Mesenchymal stem cell (in vitro differentiated cells and primary cell): ENCODE measurements at regions not wholly inside any gene's neighbourhood (a gene's known extent, or its start where the extent isn't known, plus 50 kb on each side); places are given as distances from the start of the nearest gene placed in this dataset.
"Not testable (repeated sequence)": the region's sequence is repeated elsewhere in the genome, so short reads cannot be mapped to it uniquely, and the experiment has no call there.

Source experiments
- DNase-seq: peaks from one replicate; pipeline ENCODE4 v3.0.0-alpha.2; 2013
- H2AFZ ChIP-seq: one replicate; pipeline ENCODE4 v1.6.1; 2013; ENCODE audit warnings: low read depth, mild to moderate bottlenecking, control low read depth, inconsistent platforms, low read length, moderate library complexity
- H2AK5ac ChIP-seq: 2 replicates; pipeline ENCODE4 v1.6.1; 2013; ENCODE audit warnings: low read length, moderate library complexity, mild to moderate bottlenecking, inconsistent platforms; ENCODE audit not compliant: severe bottlenecking
- H2BK120ac ChIP-seq: one replicate; pipeline ENCODE4 v1.6.1; 2013; ENCODE audit warnings: low read depth, mild to moderate bottlenecking, inconsistent platforms, low read length, moderate library complexity
- H2BK12ac ChIP-seq, 2 experiments: one replicate each; pipeline ENCODE4 v1.6.1; 2013; ENCODE audit warnings: inconsistent platforms in 2 of 2, low read length in 2 of 2, mild to moderate bottlenecking in 2 of 2, moderate library complexity in 2 of 2, control low read depth in 1 of 2
- H2BK15ac ChIP-seq: one replicate; pipeline ENCODE4 v1.6.1; 2013; ENCODE audit warnings: mild to moderate bottlenecking, low read depth, inconsistent platforms; ENCODE audit not compliant: poor library complexity, severe bottlenecking
- H2BK5ac ChIP-seq: 2 replicates; pipeline ENCODE4 v1.6.1; 2013; ENCODE audit warnings: low read depth, mild to moderate bottlenecking, low read length, control low read depth, inconsistent platforms; ENCODE audit not compliant: poor library complexity, severe bottlenecking
- H3K14ac ChIP-seq, 2 experiments: one replicate each; pipeline ENCODE4 v1.6.1; 2013; ENCODE audit warnings: inconsistent platforms in 2 of 2, low read length in 2 of 2, control low read depth in 1 of 2, mild to moderate bottlenecking in 1 of 2, moderate library complexity in 1 of 2
- H3K18ac ChIP-seq, 2 experiments: one replicate each; pipeline ENCODE4 v1.6.1; 2013; ENCODE audit warnings: inconsistent platforms in 2 of 2, low read length in 2 of 2, control low read depth in 1 of 2, low read depth in 1 of 2, mild to moderate bottlenecking in 1 of 2
- H3K23ac ChIP-seq, 2 experiments: one replicate each; pipeline ENCODE4 v1.6.1; 2013; ENCODE audit warnings: inconsistent platforms in 2 of 2, low read length in 2 of 2, mild to moderate bottlenecking in 2 of 2, moderate library complexity in 2 of 2, control low read depth in 1 of 2
- H3K27ac ChIP-seq: 2 replicates; pipeline ENCODE4 v1.5.1; 2013; ENCODE audit warnings: mild to moderate bottlenecking, moderate library complexity, low read length, control low read depth, inconsistent platforms; ENCODE audit not compliant: poor library complexity, severe bottlenecking
- H3K27me3 ChIP-seq, 2 experiments: 2 replicates each; pipeline versions ENCODE4 v1.6.1 to v1.7.0; 2013; ENCODE audit warnings: low read length in 2 of 2, mild to moderate bottlenecking in 2 of 2, moderate library complexity in 2 of 2, control low read depth in 1 of 2, inconsistent platforms in 1 of 2; ENCODE audit not compliant: control insufficient read depth in 1 of 2, insufficient read depth in 1 of 2
- H3K36me3 ChIP-seq, 2 experiments: 2 replicates each; pipeline versions ENCODE4 v1.6.1 to v1.7.0; 2013; ENCODE audit warnings: low read length in 2 of 2, control low read depth in 1 of 2, inconsistent platforms in 1 of 2, low read depth in 1 of 2, mild to moderate bottlenecking in 1 of 2; ENCODE audit not compliant: insufficient read depth in 2 of 2, control insufficient read depth in 1 of 2
- H3K4ac ChIP-seq, 2 experiments: one replicate each; pipeline ENCODE4 v1.6.1; 2013; ENCODE audit warnings: inconsistent platforms in 2 of 2, low read length in 2 of 2, mild to moderate bottlenecking in 2 of 2, moderate library complexity in 2 of 2, control low read depth in 1 of 2, low read depth in 1 of 2
- H3K4me1 ChIP-seq: 2 replicates; pipeline ENCODE4 v1.6.1; 2013; ENCODE audit warnings: low read depth, low read length, control low read depth; ENCODE audit not compliant: control insufficient read depth, insufficient read depth
- H3K4me2 ChIP-seq: 2 replicates; pipeline ENCODE4 v1.6.1; 2013; ENCODE audit warnings: low read length, mild to moderate bottlenecking, inconsistent platforms; ENCODE audit not compliant: poor library complexity, severe bottlenecking
- H3K4me3 ChIP-seq, 2 experiments: 2 replicates each; pipeline versions ENCODE4 v1.5.1 to v1.7.0; 2013; ENCODE audit warnings: low read length in 2 of 2, mild to moderate bottlenecking in 2 of 2, control low read depth in 1 of 2, low read depth in 1 of 2; ENCODE audit not compliant: insufficient read depth in 1 of 2
- H3K79me1 ChIP-seq: replicated peaks from 2 replicates; pipeline ENCODE4 v1.6.1; 2013; ENCODE audit warnings: mild to moderate bottlenecking, control low read depth, low read length, inconsistent platforms; ENCODE audit not compliant: poor library complexity, severe bottlenecking
- H3K9ac ChIP-seq: 2 replicates; pipeline ENCODE4 v1.7.0; 2013; ENCODE audit warnings: mild to moderate bottlenecking, low read length, moderate library complexity
- H3K9me3 ChIP-seq: 2 replicates; pipeline ENCODE4 v1.7.0; 2013; ENCODE audit warnings: mild to moderate bottlenecking, low read length; ENCODE audit not compliant: control insufficient read depth
- H4K8ac ChIP-seq: one replicate; pipeline ENCODE4 v1.6.1; 2013; ENCODE audit warnings: inconsistent platforms, mild to moderate bottlenecking, low read length, moderate library complexity
- H4K91ac ChIP-seq: one replicate; pipeline ENCODE4 v1.6.1; 2013; ENCODE audit warnings: mild to moderate bottlenecking, low read length, inconsistent platforms
- WGBS: methylation state at CpG from one replicate; pipeline ENCODE4 v1.1.7; 2013; ENCODE audit warnings: mixed read lengths; 5-methylcytosine and 5-hydroxymethylcytosine counted together

DNA sequence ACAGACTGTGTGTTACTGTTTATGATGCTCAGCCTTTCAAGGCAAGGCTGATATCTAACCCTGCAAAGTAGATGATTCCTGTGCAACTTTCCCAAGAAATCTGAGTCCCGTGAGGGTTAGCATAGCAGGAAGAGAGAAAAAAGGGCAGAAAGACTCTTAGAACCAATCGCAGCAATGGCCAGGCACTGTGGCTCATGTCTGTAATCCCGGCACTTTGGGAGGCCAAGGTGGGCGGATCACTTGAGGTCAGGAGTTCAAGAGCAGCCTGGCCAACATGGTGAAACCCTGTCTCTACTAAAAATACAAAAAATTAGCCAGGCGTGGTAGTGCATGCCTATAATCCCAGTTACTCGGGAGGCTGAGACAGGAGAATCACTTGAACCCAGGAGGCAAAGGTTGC lies 124.3 kb upstream of the CDH5 start:
- not testable (repeated sequence) for H2BK5ac ChIP-seq, H3K79me1 ChIP-seq, H2AFZ ChIP-seq, H4K91ac ChIP-seq, H2BK12ac ChIP-seq, H3K4me3 ChIP-seq, H3K27ac ChIP-seq, H3K9ac ChIP-seq, H3K4me1 ChIP-seq, H3K9me3 ChIP-seq, H3K27me3 ChIP-seq, H2BK15ac ChIP-seq, H3K4ac ChIP-seq, H2AK5ac ChIP-seq, DNase-seq, H3K14ac ChIP-seq, H4K8ac ChIP-seq, H2BK120ac ChIP-seq, H3K18ac ChIP-seq, H3K4me2 ChIP-seq, H3K23ac ChIP-seq, H3K36me3 ChIP-seq
- 72% methylated on average over 6 of the region's 6 CpGs for WGBS

DNA sequence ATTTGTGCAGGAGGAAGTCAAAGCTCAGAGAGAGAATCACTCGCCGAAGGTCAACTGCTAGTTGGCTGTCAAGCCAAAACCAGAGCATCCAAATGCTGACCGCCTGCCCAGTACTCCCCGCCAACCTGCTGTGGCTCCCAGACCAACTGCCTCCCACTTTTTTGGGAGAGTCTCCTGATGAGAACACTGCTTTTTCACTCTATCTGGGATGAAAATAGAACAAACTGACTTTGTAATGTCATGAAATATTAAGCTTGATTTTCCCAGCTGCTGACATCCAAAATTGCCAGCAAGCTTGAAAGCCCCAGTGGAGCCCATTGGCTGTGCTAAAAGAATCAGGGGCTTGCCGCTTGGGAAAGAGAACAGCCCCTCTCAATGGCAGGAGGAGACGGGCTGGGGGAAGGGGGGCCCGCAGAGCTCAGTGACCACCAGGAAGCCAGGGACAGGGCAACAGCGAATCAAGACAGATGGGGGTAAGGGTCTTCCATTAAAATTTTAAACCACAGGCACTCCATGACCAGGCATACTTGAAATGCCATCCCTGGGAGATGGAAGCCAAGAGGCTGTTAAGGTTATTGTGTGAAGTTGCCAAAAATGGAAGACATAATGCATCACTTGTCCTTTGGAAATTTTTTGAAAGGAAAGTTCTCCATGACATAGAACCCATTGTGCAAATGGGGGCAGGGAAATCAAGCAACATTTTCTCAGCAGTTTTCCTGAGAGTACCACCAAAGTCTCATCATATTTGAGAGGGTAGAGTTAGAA lies 125.7 kb upstream of the CDH5 start:
- Histone ChIP-seq H3K4ac (no peak overlapping the region), H2AFZ (no peak overlapping the region), H3K4me2 (no peak overlapping the region), H3K4me3 (no peak overlapping the region), H2BK15ac (no peak overlapping the region), H3K4me1 (no peaks in the 10 kb centered on the region), H4K91ac (no peak overlapping the region), H3K23ac (no peak overlapping the region), H2BK5ac (no peak overlapping the region), H2BK120ac (no peak overlapping the region), H3K18ac (no peak overlapping the region), H3K79me1 (no peaks in the 10 kb centered on the region), H3K27ac (no peak overlapping the region), H3K14ac (no peak overlapping the region), H2BK12ac (no peak overlapping the region), H4K8ac (no peak overlapping the region), H3K9ac (no peak overlapping the region), H3K9me3 (peaks cover 10% of the 10 kb centered on the region), H3K36me3 (no peaks in the 10 kb centered on the region), H2AK5ac (no peak overlapping the region), H3K27me3 (peaks cover 0 to 7% of the 10 kb centered on the region in 2 experiments)
- 88% methylated on average over 7 of the region's 8 CpGs for WGBS
- no peak for DNase-seq

DNA sequence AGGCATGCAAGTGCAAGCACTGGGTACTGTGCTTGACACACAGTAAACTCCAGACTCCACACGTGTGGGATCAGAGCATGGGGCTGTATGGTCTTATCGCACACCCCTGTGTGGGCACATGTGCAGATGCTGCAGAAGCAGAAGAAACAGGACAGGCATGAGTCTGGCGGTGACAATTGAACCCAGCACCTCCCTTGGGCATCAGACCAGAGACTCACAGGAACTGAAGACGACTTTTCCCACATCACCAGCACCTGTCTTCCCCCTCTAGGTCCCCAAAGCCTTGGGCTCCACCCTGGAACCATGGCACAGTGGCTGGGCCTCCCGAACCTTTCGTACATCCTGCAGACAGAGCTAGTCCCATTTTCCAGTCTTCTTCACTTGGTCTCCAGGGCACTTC lies 126.4 kb upstream of the CDH5 start:
- Histone ChIP-seq H3K18ac (no peak overlapping the region), H2BK5ac (no peak overlapping the region), H3K4ac (no peak overlapping the region), H3K4me3 (no peak overlapping the region), H3K4me1 (no peaks in the 10 kb centered on the region), H2BK15ac (no peak overlapping the region), H3K36me3 (no peaks in the 10 kb centered on the region), H4K8ac (no peak overlapping the region), H2AFZ (no peak overlapping the region), H2BK120ac (no peak overlapping the region), H3K14ac (peak overlapping the region in 1 of 2 experiments; percentile 20), H3K27ac (no peak overlapping the region), H3K9ac (no peak overlapping the region), H3K79me1 (no peaks in the 10 kb centered on the region), H4K91ac (no peak overlapping the region), H3K27me3 (peaks cover 0 to 7% of the 10 kb centered on the region in 2 experiments), H2AK5ac (no peak overlapping the region), H3K4me2 (no peak overlapping the region), H2BK12ac (no peak overlapping the region), H3K23ac (no peak overlapping the region), H3K9me3 (peaks cover 10% of the 10 kb centered on the region)
- no peak for DNase-seq
- WGBS: 89% methylated on average over 6 of the region's 6 CpGs

DNA sequence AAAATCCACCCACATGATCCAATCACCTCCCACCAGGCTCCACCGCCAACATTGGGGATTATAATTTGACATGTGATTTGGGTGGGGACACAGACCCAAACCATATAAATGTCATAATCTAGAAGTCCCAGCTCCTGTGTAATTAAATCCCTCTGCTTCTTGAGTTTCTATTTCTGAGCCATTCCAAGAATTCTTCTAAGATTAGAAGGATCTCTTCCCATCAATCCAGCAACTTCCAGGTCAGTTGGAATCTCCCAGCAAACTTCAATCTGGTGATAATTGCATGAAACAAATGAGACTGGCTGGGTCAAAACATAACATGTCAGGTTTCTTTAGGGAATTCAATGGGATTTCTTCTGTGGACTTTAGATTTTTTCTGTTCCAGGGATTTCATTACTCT lies 127.8 kb upstream of the CDH5 start:
- H3K4ac ChIP-seq: no peak overlapping the region
- no peak overlapping the region for H2AK5ac ChIP-seq
- H3K36me3 ChIP-seq: no peaks in the 10 kb centered on the region
- H4K91ac ChIP-seq: no peak overlapping the region
- H3K9ac ChIP-seq: no peak overlapping the region
- H3K4me2 ChIP-seq: no peak overlapping the region
- no peak overlapping the region for H3K23ac ChIP-seq
- no CpG with 5 or more reads among the region's 1 CpG for WGBS
- H3K4me3 ChIP-seq: no peak overlapping the region
- no peak overlapping the region for H2BK5ac ChIP-seq
- no peaks in the 10 kb centered on the region for H3K4me1 ChIP-seq
- no peak overlapping the region for H2BK15ac ChIP-seq
- H3K27me3 ChIP-seq: peaks cover 2 to 7% of the 10 kb centered on the region in 2 experiments
- H2BK12ac ChIP-seq: no peak overlapping the region
- no peak overlapping the region for H2BK120ac ChIP-seq
- H3K27ac ChIP-seq: no peak overlapping the region
- H3K18ac ChIP-seq: no peak overlapping the region
- H2AFZ ChIP-seq: no peak overlapping the region
- no peak overlapping the region for H3K14ac ChIP-seq
- H3K9me3 ChIP-seq: peaks cover 10% of the 10 kb centered on the region
- no peaks in the 10 kb centered on the region for H3K79me1 ChIP-seq
- no peak for DNase-seq
- H4K8ac ChIP-seq: no peak overlapping the region
